HG03060 (cell line): ENCODE measurements at regions not wholly inside any gene's neighbourhood (a gene's known extent, or its start where the extent isn't known, plus 50 kb on each side); places are given as distances from the start of the nearest gene placed in this dataset.

ENCODE experiments used
- ATAC-seq: cut with Tn5 transposase; IDR thresholded peaks from one replicate; pipeline ENCODE4 v1.9.1; 2021; ENCODE audit warnings: low read depth, moderate number of reproducible peaks; ENCODE audit not compliant: unreplicated experiment

DNA sequence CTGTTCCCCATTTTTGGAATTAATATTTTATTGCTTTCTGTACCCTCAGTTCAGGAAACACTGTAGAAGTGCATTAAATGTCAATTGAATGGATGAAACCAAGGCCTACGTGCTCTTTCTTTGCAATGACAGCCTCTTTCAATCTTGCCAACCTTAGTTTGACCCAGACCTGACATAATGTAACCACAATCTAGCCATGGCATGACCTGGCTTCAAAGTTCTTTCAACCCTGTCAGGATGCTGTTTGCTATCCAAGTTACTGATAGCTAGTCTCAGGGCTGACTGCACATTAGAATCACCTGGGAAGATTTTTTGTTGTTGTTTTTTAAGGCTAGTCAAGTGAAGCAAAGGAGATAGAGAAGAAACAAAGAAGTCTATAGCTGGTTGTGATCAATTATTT is 190.9 kb upstream of the PKDCC start:
- ATAC-seq = no peak

DNA sequence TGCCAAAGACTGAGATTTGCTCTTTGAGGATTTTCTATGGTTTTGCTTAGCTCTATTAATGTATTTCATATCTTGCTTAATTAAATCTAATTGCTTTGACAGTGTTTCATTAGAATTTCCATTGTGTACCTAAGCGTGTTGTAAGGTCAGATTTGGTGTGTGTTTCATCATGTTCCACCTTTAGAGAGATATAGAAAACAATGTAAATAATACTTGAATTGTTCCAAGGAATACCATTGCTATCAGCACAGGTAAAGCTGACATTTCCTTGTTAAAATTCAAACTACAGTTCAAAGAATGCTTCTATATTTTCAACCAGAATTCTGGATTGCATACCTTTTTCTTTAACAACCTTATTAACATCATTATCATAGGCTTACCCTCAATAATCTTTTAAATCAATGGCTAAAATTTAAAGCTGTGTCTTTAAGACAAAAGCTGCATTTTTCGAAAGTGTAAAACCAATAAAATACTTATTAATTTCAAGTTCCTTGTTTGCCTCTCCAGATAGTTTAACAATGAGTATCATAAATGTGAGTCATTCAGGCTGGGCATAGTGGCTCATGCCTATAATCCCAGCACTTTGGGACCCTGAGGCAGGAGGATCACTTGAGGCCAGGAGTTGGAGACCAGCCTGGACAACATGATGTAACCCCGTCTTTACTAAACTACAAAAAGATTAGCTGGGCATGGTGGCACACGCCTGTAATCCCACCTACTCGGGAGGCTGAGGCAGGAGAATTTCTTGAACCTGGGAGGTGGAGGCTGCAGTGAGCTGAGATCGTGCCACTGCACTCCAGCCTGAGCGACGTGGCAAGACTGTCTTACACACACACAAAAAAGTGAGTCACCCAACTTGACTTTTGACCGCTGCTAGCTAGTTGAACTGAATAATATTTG is 188.0 kb upstream of the PKDCC start:
- no peak for ATAC-seq

DNA sequence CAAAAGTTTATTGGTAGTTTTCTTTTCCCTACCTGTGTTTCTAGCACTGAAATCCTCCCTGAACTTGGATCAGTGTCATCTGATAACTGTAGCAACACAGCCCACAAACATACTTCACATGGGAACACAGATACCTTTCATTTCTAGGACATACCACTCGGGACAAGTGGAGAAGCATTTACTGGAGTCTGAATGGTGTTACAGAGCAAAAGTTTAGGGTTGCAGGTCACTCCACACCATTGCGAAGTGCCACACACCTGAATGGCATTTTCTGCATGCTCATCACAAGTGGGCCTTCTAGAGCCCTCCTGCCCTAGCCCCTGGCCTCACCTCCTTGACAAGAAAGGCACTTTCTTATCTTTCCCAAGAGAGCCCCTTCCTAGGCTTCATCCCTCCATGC is 184.8 kb upstream of the PKDCC start:
- no peak for ATAC-seq

DNA sequence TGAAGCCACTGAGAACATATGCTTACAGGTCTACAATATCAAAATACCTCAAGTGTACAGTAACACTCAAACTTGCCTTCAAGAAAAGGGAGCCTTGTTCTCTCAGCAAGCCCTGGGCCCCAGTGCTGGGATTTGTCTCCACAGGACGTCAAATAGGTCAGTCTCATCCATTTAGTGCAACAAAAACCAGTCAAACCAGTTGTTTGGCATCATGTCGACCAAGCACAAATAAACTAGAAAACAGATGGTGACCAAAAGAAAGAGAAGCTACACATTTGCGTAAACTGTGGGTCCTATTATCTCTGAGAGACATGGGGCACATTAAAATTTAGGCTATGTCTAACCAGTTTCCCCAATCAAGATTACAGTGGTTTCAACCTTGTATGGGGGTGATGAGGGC is 182.6 kb upstream of the PKDCC start:
- ATAC-seq = no peak

DNA sequence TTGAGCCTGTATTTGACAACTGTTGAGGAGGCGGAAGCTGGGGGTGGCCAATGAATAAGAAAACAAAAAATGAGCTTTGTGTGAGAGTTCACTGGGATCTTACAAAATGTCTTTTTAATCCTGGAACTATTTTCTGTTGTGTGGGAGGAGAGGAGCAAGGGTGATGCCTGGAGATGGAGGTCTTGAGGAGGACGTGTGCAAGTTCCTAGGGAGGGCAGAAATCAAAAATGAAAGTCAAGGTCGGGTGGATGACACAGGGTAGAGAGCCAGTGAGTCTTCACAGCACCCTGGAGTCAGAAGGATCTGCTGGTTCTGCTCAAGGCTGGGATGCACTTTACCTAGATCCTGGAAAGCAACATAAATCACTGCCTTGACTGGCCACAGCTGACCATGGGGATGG is 180.3 kb upstream of the PKDCC start:
- no peak for ATAC-seq

DNA sequence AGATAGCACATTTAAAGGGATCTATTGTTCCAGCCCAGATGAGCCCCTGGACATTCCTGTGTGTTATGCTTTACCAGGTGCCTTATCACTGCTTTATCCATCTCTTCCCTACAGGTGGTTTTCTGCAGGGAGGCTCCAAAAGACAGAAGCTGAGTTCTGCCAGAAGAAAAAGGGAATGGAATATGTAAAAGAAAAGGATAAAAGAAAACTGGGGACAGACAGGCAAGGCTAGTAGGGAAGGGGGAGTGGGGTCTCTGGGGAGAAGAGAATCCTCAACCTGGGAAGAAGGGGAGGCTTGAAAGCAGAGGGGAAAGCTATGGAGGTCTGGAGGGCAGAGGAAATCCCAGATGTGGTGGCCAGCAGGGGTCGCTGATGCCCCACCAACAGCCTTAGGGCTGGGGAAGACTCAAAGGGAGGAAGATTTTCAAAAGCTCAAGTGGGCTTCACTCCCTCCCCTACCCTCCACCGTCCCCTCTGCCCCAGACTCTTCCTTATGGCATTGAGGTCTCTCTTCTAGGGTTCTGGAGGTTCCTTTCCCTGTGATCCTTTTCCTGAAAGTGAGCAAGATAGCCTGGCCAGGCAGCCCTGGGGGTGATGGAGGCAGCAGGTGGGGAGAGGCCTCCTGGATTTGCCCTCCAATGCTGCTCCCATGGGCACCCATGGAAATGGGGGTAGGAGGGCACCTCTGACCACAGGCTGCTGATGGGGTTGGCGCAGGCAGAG is 178.1 kb upstream of the PKDCC start:
- ATAC-seq = no peak

DNA sequence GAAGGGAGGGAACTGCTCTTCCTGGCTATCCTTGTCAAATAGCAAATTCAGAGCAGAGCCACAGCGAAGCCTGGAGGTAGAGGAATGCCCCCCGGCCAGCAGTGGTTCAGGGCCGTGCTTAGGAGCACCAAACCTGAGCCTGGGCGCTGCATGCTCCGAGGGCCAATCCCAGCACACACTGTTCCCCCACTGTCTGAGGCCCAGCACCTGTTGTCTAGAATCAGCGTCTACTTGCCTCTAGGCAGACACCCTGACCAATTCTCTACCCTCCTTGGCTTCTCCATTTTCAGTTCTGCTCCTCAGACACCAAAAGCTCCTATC is 177.6 kb upstream of the PKDCC start:
- ATAC-seq = no peak

DNA sequence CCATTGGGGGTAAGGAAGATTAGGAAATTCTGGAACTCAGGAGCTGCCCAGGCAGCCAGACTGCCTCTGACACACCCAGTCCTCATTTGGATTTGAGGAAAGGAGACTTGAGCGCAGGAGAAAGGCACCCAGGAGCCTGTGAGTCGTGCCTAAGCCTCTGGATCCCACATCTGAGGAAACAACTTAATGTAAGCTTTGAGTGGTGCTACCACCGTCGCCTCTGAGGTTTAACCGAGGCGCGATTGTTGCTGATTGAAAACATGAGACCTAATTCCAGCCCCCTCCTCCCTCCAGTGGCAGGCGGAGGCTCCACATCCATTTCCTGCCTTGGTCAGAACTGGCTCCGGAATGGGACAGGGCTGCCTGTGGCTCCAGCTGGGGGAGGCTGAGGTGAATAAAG is 176.7 kb upstream of the PKDCC start:
- ATAC-seq = no peak

DNA sequence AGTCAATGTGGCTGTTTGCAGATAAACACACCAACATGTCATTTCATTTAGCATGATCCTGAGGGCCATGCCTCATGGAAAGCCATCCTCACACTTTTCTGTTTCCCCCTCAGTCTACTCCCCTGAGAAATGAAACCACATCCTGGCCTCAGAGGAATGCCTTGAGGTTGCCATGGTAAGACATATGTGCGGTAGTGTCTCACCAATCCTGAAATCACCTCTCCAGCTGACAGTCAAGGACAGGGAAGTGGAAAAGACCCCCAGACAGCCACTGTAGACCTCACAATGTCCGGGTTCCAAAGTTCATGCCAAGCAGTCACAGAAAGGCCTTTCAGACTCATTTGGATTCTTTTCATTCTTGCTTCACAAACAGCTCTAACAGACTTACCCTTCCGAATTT is 175.2 kb upstream of the PKDCC start:
- no peak for ATAC-seq

DNA sequence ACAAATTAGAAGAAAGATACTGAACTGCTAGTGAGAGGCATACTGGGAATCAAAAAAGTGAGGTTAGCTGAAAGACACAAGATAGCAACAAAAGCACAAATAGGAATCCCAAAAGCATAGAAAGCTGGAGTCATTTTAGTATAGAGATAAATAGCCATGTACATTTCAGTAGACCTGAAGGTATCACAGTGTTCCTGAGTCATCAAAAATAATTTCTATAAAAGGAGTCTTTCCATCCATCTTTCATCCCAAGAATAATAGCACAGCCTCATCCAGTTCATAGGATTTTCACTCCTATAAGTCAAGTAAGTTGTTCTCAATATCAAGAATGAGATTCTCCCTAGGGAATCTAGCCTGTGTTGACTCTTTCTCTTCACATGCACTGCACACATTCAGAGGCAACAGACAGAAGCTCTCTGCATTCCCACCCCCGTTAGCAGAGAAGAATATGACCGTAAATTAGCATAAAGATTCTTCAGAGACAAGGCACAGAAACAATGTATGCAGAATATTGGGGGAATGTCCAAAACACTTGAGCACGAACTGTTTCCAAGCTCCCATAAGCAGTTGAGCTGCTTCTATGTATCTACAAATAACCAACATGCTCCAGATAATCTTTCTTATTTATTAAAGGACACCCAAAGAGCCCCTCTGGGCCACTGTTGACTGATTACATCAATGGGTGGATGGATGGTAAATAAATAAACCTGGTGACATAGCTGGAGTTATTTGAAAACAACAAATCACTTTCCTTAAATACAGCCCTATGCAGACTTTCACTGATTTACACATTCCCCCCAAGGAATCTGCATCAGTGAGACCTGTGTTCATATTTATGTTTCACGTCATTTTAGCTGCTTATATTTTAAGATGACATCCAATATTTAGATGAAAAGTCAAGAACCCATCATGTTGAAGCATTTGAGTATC is 174.5 kb upstream of the PKDCC start:
- no peak for ATAC-seq

DNA sequence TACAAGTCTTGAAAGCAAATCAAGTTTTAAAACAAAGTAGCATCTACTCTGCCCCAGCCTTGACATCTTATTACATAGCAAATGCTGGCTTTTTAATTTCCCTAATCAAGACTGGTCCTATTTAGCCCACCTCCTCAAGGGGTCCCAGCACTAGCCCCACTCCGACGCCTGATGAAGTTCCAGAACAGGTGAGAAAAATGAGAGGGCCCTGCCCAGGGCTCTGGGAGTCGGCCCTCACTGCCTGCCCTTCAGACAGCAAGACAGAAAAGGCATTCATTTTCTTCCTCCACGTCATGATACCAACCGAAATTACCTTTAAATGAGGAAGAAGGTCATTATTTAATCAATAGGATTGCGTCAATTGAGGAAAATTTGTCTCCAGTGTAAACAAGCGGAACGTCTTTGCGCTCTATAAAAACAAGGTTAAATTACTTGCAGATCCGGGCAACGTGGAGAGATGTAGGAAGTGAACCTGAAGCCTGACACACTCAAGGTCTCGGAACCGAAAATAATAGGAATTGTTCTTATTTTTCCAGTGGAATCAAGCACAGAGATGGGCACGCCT is 170.6 kb upstream of the PKDCC start:
- ATAC-seq = no peak

DNA sequence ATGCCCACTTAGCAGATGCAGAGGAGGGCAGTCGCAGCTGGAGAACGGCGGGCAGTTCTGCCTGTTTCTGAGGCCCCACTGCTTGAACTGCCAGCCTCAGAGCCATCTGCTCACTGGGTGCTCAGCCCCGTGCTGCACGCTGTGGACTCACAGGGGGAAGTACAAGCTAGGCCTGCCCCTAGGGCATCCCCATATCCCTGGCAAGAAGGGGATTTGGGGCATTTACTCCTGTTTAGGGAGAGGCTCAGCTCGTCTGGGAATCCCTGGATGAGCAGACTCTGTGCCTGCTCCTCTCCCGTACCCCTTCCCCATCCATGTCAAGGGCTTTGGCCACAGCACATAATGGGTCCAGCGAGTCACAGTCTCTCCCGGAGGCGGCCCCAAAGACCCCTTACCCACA is 169.8 kb upstream of the PKDCC start:
- no peak for ATAC-seq

DNA sequence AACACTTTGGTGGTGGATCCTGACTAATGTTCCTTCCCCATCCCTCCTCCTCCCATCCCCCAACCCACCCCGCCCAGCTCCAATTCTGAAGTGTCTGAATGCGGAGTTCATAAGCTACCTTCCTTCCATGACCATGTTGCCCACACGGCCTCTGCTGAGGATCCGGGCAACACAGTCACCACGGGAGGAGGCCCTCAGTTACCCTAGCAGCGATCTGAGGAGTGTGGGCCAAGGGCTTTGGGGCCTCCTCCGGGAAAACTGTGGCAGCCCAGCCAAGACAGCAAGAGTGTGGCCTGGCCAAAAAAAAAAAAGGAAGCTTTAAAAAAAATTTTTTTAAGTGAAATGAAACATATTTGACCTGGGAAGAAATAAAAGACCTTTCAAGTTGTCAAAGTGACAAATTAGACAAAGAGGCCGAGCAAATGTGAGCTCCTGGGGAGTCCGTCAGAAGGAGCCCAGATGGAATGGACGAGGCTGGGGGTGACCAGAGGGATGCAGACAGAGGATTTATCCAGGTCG is 169.0 kb upstream of the PKDCC start:
- ATAC-seq = no peak

DNA sequence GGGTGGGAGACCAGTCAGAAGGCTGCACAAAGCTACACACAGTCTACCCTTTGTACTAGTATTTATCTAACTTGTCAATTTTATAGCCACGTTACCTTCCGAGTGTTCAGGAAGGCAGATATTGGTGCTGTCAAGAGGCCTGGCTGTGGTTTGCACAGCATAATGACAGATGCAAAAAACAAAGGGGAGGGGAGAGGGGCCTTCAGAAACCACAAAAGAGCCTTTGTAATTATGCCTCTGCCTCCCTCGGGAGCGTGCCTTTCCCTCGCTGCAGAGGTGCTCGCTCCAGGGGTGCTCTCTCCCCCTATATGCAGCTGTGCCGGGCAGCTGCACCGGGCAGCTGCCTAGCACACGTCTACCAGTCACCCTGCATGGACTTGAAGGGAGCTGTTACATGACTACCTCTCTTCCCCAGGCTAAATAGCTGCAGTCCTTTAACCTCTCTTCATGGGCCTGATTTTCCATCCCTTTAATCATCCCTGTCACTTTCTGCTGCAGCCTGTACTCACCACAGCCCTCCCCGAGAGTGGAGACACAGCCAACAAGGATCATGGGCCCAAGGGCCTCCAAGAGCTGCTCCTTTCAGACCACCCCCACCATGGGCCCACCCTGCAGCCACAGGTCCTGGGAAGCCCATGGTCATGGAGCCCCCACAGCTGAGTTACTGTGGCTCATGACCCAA is 168.4 kb upstream of the PKDCC start:
- no peak for ATAC-seq

DNA sequence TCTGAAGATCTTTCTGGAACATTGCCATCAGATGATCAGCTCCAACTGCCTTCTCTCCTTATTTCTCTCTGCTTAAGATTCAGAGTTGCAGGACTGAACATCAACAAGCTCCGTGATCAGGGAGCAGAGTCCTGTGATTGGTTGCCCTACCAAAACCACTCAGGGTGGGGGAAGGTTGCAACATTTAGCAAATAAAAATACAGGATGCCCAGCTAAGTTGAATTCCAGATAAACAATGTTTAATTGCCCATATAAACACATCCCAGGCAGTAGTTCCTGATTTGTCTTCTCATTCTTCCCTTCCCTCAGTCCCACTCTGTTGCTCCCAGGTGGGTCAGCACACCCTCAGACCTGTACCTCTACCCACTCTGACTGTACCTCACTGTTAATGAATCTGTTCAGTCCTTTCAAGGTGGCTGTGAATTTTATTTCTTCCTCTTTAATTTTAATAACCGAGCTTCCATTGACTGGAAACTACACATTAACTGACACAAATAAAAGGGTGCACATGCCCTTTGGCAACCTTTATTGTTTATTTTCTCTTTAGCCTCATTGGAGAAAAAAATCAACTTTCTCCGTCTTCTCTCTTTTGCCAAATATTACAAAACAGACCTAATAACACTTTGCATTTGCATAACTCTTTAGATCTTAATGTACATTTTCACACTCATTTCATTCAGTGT is 167.1 kb upstream of the PKDCC start:
- no peak for ATAC-seq

DNA sequence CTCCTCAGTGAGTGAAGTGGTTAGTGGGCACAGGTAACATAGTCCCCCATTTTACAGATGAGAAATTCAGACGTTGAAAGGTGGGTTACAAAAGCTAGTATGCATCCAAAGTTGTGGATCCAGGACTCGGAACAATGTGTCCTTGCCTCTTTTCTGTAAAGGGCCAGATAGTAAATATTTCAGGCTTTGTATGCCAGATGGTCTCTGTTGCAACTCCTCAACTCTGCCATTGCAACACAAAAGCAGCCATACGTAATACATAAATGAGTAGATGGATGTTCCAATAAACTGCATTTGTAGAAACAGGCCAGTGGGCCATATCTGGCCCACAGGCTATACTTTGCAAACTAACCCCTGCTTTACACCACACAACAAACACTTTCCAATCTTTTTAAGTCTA is 166.6 kb upstream of the PKDCC start:
- ATAC-seq = no peak

DNA sequence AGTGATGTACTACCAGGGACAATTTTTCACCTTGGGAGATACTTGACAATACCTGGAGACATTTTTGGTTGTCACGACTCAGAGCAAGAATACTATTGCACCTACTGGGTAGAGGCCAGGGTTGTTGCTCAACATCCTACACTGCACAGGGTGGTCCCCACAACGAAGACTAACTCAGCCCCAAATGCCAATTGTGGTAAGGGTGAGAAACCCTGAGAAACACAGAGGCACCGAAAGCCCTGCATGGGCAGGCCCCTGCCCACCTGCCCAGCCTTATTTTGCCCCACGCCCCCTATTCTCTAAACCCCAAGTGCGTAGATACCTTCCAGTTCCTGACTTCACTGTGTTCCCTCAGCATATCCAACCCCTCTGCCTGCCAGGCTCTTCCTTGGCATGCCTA is 163.1 kb upstream of the PKDCC start:
- ATAC-seq = no peak

DNA sequence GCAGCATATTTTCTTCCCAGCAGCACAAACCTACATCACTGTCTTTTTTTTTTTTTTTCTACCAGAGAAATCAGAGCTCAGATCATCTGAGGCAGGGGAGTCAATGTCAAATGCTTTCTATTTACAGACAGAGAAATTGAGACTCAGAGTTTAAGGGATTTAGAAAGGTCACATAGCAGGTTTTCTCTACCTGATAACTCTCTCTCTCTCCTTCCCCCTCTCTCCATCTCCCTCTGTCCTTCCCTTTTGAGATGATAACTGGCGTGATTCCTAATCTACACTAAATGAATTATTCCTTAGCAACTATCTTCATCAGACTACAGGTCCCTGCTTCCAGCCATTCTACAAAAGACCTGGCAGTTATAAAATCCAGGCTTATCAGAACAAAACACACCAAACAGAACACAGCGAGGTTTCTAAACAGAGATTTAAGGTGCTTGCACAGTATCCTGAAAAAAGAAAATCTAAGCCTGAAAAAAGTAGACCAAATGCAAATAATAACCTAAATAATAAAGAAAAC is 161.6 kb upstream of the PKDCC start:
- ATAC-seq = no peak

DNA sequence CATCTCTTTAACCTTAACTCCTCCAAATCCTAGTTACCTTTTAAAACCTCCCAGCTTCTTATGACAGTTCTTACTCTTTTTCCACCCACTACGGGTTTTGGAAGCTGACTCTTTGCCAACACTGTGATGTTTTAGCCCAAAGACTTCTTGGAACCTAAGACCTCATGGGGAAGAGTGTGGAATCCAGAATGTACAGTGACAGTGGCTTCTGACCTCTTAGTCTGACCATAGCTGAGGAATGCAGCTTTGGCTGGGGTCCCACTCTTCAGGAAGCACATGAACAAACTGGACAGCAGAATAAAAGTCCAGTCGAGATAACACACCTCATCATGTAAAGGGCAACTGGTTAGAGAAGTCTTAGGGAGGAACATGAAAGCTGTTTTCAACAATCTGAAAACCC is 161.1 kb upstream of the PKDCC start:
- ATAC-seq = no peak
